BE2C (cell line): ENCODE measurements at regions not wholly inside any gene's neighbourhood (a gene's known extent, or its start where the extent isn't known, plus 50 kb on each side); places are given as distances from the start of the nearest gene placed in this dataset.

ENCODE experiments used
- DNase-seq: peaks from one replicate; pipeline ENCODE4 v3.0.0-alpha.2; 2020
- H3K27me3 ChIP-seq: fragments of 250-450 bp; sonication (Bioruptor Pico); 2 replicates; pipeline ENCODE4 v1.5.1; 2020; ENCODE audit warnings: mild to moderate bottlenecking
- H3K36me3 ChIP-seq: fragments of 250-450 bp; sonication (Bioruptor Pico); 2 replicates; pipeline ENCODE4 v1.5.1; 2020; ENCODE audit warnings: mild to moderate bottlenecking
- H3K4me1 ChIP-seq: fragments of 250-450 bp; sonication (Bioruptor Pico); 2 replicates; pipeline ENCODE4 v1.5.1; 2020
- H3K4me3 ChIP-seq: 2 replicates; pipeline ENCODE4 v1.5.1; 2011; ENCODE audit warnings: low read depth, low read length
- H3K9me3 ChIP-seq: fragments of 250-450 bp; sonication (Bioruptor Pico); 2 replicates; pipeline ENCODE4 v1.5.1; 2020
- TF ChIP-seq, protein P1 (sequence below): IDR thresholded peaks from 2 replicates; pipeline ENCODE4 v1.5.1; 2012; ENCODE audit warnings: mild to moderate bottlenecking, low read depth, low read length

DNA sequence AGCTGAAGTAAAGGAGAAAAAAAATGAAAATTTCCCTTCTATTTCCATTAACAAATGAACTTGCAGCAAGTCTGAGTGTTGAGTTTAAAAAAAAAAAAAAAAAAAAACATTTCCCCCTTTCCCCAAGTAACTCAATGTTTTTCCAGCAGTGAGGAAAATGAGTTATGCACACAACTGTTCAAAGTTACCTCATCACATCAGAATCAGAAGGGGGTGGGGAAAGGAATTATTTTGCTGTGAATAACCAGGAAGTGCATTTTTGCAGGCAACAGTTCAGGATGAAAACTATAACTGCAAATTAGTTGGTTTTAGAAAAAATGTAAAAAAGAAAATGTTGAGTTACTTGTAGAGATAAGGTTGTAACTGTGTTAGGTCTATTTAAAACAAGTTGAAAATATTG, 568.9 kb upstream of the CITED2 start:
- H3K36me3 ChIP-seq, result no peaks in the 10 kb centered on the region

DNA sequence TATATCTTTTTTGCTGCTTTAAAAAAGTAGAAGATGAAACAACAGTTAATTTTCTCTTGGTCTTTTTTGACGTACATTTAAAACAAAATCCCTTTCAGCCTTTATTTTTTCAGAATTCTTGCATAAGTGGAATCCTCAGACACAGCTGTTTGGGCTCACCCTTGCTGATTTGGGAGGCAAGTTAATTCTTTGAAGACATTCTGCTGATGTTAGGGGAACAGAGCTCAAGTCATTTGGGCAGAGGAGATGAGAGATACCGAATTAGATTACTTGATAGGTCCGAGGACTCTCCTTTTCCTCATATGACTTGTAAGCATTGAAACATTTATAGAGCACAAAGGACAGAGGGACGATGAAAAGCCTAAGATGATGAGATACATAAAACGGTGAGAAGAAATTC, 567.9 kb upstream of the CITED2 start:
- DNase-seq, result no peak
- Histone ChIP-seq H3K9me3 (no peaks in the 10 kb centered on the region), H3K4me3 (no peak overlapping the region), H3K36me3 (no peaks in the 10 kb centered on the region), H3K4me1 (peaks cover 2% of the 10 kb centered on the region; the same call in 1 of the 2 replicates), H3K27me3 (no peaks in the 10 kb centered on the region)
- TF ChIP-seq, protein P1, sequence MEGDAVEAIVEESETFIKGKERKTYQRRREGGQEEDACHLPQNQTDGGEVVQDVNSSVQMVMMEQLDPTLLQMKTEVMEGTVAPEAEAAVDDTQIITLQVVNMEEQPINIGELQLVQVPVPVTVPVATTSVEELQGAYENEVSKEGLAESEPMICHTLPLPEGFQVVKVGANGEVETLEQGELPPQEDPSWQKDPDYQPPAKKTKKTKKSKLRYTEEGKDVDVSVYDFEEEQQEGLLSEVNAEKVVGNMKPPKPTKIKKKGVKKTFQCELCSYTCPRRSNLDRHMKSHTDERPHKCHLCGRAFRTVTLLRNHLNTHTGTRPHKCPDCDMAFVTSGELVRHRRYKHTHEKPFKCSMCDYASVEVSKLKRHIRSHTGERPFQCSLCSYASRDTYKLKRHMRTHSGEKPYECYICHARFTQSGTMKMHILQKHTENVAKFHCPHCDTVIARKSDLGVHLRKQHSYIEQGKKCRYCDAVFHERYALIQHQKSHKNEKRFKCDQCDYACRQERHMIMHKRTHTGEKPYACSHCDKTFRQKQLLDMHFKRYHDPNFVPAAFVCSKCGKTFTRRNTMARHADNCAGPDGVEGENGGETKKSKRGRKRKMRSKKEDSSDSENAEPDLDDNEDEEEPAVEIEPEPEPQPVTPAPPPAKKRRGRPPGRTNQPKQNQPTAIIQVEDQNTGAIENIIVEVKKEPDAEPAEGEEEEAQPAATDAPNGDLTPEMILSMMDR, result no peak

More for the DNA sequence above, 568.9 kb upstream of the CITED2 start:
- TF ChIP-seq, protein P1, result no peak
- Histone ChIP-seq H3K27me3 (no peaks in the 10 kb centered on the region), H3K4me3 (no peak overlapping the region), H3K4me1 (peaks cover 2% of the 10 kb centered on the region; the same call in 1 of the 2 replicates), H3K9me3 (no peaks in the 10 kb centered on the region)
- no peak for DNase-seq

DNA sequence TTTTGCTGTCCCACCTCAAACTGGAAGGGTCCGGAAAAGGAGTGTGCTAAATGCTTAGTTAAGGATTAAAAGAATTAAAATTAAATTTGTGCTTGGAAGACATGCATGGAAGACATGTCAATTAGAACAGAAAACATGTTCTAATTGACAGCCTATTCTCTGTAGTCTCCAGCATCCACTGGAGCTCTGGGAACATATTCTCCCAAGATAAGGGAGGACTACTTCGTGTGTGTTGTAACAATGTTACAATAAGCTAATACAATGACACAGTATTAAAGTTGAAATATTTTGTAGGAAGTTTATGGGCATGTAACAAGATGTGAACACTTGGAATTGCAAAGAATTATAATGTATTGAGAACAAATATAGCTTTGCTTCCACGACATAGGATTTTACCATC, 567.4 kb upstream of the CITED2 start:
- Histone ChIP-seq H3K4me1 (peaks cover 2% of the 10 kb centered on the region; the same call in 1 of the 2 replicates), H3K4me3 (no peak overlapping the region), H3K27me3 (no peaks in the 10 kb centered on the region), H3K9me3 (no peaks in the 10 kb centered on the region), H3K36me3 (no peaks in the 10 kb centered on the region)
- DNase-seq, result no peak
- TF ChIP-seq, protein P1, result no peak

DNA sequence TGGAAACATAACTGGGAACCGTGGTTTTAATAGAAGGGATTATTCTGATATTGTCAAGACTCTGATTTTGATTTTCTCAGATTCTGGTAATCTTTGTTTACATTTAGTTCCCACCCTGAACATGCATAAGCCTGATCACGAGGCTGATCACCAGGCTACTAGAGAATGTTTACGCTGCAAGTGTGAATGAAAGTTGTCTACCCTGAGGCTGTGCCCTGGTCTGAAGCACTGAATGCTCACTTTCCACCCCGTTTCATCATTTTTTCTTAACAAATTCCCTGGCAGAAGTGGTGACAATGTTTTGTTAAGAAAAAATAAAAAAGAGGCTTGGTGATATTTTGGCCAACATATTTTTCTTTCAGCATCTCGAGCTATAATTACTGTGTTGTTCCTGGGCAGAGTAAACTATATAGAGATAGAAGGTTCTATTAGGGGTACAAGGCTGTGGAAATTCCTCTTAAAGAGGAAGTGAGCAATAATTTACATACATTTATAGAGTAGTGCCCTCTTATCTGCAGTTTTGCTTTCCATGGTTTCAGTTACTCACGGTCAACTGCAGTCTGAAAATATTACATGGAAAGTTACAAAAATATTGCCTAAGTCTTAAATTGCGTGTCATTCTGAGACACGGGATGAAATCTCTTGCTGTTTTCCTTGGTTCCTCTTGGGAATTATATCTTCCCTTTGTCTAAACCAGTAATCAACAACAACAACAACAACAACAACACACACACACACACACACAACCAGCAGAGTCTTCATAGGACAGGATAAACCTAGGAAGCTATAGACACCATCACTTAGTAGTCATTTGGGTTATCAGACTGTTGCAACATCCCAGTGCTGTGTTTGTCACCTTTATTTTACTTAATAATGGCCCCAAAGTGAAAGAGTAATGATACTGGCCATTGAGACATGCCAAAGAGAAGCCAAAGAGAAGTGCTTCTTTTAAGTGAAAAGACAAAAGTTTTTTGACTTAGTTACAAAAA, 566.6 kb upstream of the CITED2 start:
- no peaks in the 10 kb centered on the region for H3K9me3 ChIP-seq
- DNase-seq, result no peak
- H3K4me1 ChIP-seq, result peaks cover 2% of the 10 kb centered on the region; the same call in 1 of the 2 replicates
- no peaks in the 10 kb centered on the region for H3K27me3 ChIP-seq
- TF ChIP-seq, protein P1, result no peak
- H3K4me3 ChIP-seq, result no peak overlapping the region
- no peaks in the 10 kb centered on the region for H3K36me3 ChIP-seq

DNA sequence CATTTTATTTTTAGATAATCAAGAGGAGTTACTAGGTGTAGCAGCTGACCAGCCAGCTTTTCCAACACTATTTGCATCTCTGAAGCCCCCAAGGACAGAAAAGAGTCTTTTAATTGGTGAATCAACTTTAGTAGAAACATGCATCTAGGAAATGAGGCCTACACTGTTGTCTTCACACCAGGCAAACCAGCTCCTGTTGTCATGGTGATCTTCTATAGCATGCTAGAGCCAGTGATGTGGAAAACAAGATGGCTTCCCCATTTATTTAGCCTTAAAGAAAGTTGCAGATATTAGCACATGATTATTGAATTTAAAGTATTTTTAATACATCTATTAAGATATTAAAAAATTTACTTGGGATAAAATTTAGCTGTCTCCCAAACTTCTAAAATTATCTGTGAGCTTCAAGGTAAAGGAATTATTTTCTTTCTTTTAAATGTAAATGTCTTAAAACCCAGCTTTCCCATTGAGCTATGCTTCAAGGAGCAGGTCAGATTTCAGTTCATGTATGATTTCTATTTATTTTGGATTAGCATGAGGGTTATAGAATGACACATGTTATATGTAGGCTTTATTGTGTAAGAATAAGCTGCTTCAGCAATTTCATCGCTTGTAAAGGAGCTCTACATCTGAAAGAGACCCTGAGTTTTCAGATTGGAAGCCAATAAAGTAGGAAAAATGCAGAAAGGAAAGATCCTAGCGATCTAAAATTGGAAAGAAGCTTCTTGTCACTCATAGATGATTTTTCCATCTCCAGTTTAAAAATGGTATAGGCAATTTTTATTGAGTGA, 564.9 kb upstream of the CITED2 start:
- no peaks in the 10 kb centered on the region for H3K36me3 ChIP-seq
- TF ChIP-seq, protein P1, result no peak
- no peaks in the 10 kb centered on the region for H3K27me3 ChIP-seq
- no peak for DNase-seq
- H3K9me3 ChIP-seq, result no peaks in the 10 kb centered on the region
- peaks cover 2% of the 10 kb centered on the region; the same call in 1 of the 2 replicates for H3K4me1 ChIP-seq
- H3K4me3 ChIP-seq, result no peak overlapping the region
